HG03159 (cell line): ENCODE measurements at regions not wholly inside any gene's neighbourhood (a gene's known extent, or its start where the extent isn't known, plus 50 kb on each side); places are given as distances from the start of the nearest gene placed in this dataset.

Experiments
- ATAC-seq: cut with Tn5 transposase; IDR thresholded peaks from one replicate; pipeline ENCODE4 v1.9.1; 2021; ENCODE audit warnings: mild to moderate bottlenecking, moderate library complexity; ENCODE audit not compliant: unreplicated experiment

- ATAC-seq: no peak
Observed at GRCh38 chr2:455015-455705, 167.3 kb upstream of the ALKAL2 start.

- ATAC-seq: no peak
Observed at GRCh38 chr2:453132-453531, 165.2 kb upstream of the ALKAL2 start.

- ATAC-seq: no peak
Observed at GRCh38 chr2:451495-451894, 163.6 kb upstream of the ALKAL2 start.

- no peak for ATAC-seq
Observed at GRCh38 chr2:449246-450067, 161.6 kb upstream of the ALKAL2 start.

- no peak for ATAC-seq
Observed at GRCh38 chr2:447902-448665, 160.2 kb upstream of the ALKAL2 start.

- ATAC-seq: no peak
Observed at GRCh38 chr2:446963-447530, 159.2 kb upstream of the ALKAL2 start.

GRCh38 chr2:446303-446874 is 158.5 kb upstream of the ALKAL2 start:
- no peak for ATAC-seq

GRCh38 chr2:445896-446295 is 158.0 kb upstream of the ALKAL2 start:
- no peak for ATAC-seq

- ATAC-seq: no peak
Observed at GRCh38 chr2:444937-445884, 157.3 kb upstream of the ALKAL2 start.

GRCh38 chr2:443741-444140 is 155.8 kb upstream of the ALKAL2 start:
- ATAC-seq: no peak

- no peak for ATAC-seq
Observed at GRCh38 chr2:443216-443615, 155.3 kb upstream of the ALKAL2 start.

- no peak for ATAC-seq
Observed at GRCh38 chr2:441258-442022, 153.5 kb upstream of the ALKAL2 start.

- ATAC-seq: no peak
Observed at GRCh38 chr2:440403-440740, 152.5 kb upstream of the ALKAL2 start.

GRCh38 chr2:439556-440402 is 151.9 kb upstream of the ALKAL2 start:
- ATAC-seq: no peak

- ATAC-seq: no peak
Observed at GRCh38 chr2:439077-439476, 151.2 kb upstream of the ALKAL2 start.

- ATAC-seq: peak; percentile 97
Observed at GRCh38 chr2:437756-438393, 150.0 kb upstream of the ALKAL2 start.

- ATAC-seq: no peak
Observed at GRCh38 chr2:437180-437579, 149.3 kb upstream of the ALKAL2 start.

GRCh38 chr2:436205-436604 is 148.3 kb upstream of the ALKAL2 start:
- no peak for ATAC-seq
